HCEC 1CT (cell line): ENCODE measurements at regions not wholly inside any gene's neighbourhood (a gene's known extent, or its start where the extent isn't known, plus 50 kb on each side); places are given as distances from the start of the nearest gene placed in this dataset.
A peak's percentile ranks its signal among the peaks of the same experiment; 100 is the strongest.
"Not testable (repeated sequence)": the region's sequence is repeated elsewhere in the genome, so short reads cannot be mapped to it uniquely, and the experiment has no call there.

ENCODE experiments used
- DNase-seq: peaks from one replicate; pipeline ENCODE4 v3.0.0-alpha.2; 2017

DNA sequence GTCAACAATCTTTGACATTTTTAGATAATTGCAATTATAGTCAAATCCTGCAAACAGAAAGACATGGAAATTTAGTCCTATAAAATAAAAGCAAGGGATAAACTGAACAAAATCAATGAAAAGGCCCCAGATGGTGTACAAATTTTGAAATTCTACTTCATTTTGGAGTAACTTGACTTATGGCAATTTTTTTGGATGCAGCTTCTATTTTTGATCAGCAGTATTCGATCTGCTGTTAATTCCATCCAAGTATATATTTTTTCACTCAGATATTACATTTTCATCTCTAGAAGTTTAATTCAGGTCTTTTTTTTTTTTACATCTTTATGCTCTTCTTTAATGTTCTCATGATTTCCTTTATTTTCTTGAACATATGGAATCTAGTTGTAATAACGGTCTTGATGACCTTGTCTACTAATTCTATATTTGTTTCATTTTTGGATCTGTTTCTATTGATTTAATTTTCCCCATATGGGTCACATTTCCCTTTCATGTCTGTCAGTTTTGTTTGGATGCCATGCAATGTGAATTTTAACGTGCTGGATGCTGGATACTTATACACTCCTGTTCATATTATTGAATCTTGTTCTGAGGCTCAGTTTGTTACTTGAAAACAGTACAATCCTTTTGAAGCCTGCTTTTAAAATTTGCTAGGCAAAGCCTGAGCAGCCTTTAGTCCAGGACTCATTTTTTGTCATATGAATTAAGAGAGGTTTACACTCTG, 164.3 kb upstream of the FAM3C start:
- no peak for DNase-seq

- no peak for DNase-seq
Measured at GRCh38 chr7:121558288-121558687, 162.2 kb upstream of the FAM3C start.

- peak; percentile 19 for DNase-seq
Measured at GRCh38 chr7:121557034-121557892, 161.2 kb upstream of the FAM3C start.

DNA sequence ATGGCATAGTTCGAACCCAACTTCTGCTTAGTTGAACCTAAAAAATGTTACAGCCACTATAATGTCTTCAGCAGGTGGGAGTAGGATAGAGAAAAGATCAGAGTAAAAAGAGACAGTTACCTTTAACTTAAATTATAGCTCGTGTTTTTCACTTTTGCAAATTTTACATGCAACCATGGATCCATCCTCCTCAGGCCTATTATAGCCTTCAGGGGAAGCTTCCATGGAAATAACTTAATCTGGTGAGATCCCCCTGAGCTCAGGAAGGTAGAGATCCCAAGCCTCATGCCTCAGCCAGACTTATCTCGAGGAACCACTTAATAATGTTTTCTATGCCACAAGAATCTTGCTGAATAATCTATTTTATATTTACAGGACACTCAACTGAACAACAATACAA, 159.4 kb upstream of the FAM3C start:
- DNase-seq: no peak

- peak; percentile 77 for DNase-seq
Measured at GRCh38 chr7:121547544-121548092, 151.5 kb upstream of the FAM3C start.

- DNase-seq: no peak
Measured at GRCh38 chr7:121546632-121547543, 150.8 kb upstream of the FAM3C start.

DNA sequence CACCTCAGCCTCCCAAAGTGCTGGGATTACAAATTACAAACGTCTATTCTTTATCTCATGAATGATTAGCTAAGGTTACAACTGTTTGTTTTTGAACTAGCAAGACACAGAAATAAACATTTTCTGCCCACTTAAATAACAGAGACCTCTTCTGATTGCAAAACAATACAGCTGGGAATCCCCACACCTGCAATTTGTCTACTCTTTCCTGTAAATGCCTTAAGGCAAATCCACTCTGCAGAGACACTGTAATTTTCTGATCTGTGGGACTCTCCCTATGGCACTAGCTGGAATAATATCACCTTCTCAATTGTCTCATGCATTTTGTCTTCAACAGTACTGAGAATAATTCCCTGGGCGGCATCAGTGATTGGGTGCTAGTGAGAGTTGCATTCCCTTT, 149.3 kb upstream of the FAM3C start:
- no peak for DNase-seq

DNA sequence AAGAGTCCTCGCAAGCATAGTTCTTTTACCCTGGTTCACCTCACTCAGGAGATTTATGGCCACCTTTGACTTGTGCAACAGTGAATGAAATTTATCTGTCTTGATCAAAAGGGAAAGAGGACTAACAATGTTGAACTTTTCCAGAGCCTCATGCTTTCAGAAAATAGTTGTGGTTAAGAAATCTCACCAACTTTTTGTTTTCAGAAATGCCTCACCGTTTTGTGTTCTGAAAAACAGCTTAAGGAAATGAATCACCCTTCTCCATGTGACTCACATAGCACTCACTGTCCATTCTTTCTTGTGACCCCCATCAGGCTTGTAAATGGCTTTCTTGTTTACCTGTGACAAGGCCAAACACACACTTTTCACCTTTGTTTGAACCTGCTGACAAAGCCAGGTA, 148.6 kb upstream of the FAM3C start:
- peak; percentile 97 for DNase-seq

DNA sequence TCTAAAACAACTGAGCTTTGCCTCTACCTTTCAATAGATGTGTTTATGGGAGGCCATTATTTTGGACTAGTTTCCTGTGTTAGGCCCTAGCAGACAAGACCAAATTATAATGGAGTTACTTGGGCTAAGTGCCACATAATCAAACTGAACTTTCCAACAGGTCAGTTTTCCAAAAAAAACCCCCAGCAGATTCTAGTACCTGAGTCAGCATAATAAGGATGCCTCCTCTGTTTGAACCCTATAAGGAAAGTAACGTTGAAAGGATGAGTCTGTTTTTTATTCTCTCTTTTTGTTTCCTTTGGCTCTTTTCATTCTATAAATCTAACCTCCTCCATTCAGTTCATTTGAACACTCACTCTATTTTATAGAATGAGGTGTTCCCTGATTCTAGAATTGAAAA, 148.1 kb upstream of the FAM3C start:
- no peak for DNase-seq

DNA sequence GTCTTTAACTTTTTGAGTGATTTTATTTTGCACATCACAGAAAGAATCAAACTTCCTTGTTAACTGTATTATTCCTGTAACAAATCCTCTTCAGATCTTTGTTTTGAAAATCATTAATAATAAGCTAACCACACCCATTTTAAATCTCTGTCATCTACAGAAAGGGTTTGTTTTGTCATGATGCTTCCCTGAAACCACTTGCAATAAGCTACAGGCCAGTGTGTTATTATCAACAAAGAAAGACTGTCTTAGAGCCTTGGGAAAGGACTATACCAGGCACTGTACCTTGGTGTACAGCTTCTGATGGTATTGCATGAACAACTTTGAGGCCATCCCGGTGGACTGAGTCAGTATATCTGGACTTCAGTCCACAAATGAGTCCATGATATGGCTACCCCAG, 145.3 kb upstream of the FAM3C start:
- no peak for DNase-seq

DNA sequence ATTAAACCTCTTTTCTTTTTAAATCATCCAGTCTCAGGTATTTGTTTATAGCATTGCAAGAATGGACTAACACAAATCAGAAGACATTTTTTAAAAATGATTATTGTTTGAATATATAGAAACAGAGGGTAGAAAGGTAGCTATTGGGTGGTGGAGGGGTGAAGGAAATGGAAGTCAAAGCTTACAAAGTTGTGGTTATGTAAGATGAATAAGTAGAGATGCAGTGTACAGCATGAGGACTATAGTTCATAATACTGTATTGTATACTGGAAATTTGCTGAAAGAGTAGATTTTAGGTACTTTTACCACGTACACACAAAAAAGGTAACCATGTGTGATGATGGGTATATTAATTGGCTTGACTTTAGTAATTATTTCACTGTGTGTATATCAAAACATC, 144.0 kb upstream of the FAM3C start:
- DNase-seq: no peak

DNA sequence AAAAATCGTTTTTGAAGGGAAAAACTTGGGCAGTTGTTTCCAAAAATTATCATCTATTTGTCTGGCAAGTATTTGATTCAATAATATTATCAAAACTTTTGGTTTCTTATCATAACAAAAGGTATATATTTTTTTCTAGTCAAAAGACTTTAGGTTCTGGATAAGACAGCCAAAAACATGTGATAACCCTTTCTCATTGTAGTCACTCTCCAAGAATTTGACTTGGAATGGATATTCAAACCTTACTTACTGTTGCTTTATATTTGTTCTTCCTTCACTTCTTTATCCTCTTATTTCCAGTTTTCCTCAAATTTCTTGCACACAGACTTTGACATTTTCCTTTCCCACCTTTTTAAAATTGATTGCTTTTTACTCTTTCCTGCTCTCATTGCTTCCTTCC, 140.9 kb upstream of the FAM3C start:
- DNase-seq: peak; percentile 31

- DNase-seq: no peak
Measured at GRCh38 chr7:121531175-121532070, 135.3 kb upstream of the FAM3C start.

- DNase-seq: peak; percentile 100
Measured at GRCh38 chr7:121530227-121531174, 134.4 kb upstream of the FAM3C start.

DNA sequence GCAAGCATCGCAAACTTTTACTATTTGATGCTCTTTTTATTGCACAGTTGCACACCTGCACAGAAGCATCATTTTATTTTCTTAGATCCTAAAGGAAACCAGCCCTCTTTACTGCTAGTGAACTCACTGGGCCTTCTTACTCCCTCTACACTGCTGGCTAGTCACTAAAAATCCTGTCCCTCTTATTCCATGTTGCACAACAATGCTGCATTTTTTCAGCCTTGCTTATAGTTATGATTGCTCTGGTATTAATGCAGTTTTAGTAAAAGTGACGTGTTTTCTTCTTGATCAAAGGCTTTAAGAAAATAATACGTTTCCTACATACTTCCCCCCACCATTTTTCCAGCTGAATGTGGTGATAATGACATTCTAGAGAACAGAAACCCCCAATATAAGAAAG, 132.9 kb upstream of the FAM3C start:
- DNase-seq: peak; percentile 63

DNA sequence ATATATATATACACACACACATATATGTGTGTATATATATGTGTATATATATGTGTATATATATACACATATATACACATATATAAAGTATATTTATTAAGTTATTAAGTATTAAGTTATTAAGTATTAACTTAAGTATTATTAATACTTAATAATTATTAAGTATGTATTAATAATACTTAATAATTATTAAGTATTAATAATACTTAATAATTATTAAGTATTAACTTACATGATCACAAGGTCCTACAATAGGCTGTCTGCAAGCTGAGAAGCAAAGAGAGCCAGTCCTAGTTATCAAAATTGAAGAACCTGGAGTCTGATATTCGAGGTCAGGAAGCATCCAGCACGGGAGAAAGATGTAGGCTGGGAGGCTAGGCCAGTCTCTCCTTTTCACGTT, 130.1 kb upstream of the FAM3C start:
- DNase-seq: not testable (repeated sequence)

- DNase-seq: no peak
Measured at GRCh38 chr7:121525155-121525819, 129.2 kb upstream of the FAM3C start.

DNA sequence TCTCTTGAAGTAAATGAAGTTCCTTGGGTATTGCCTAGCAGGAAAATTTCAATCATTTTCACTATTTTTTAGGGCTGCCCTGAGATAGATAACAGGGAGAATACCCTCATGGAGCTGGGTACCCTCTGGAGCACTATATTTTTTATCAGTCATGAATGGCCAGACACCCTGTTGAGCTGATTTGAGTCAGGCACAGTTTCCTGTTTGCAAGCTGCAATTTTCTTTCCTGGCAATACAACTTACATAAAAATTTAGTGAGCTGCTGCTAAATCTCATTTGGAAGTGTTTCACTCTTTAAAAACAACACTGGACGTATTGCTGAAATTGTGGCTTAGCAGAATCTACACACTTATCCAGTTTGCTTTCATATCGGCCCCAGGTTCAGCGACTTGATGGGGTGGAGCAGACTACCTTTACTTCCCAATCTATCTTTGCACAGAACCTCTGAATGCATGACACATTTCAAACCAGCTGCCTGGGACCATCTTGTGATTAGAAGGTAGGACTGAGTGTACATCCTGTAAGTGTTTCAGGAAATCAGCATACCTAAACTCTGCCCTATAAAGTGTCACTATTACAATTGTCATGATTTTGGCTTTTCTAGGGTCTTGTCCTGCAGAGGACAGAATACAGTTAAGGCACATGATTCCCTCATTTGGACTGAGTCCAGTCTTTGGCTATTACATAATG, 125.7 kb upstream of the FAM3C start:
- no peak for DNase-seq

DNA sequence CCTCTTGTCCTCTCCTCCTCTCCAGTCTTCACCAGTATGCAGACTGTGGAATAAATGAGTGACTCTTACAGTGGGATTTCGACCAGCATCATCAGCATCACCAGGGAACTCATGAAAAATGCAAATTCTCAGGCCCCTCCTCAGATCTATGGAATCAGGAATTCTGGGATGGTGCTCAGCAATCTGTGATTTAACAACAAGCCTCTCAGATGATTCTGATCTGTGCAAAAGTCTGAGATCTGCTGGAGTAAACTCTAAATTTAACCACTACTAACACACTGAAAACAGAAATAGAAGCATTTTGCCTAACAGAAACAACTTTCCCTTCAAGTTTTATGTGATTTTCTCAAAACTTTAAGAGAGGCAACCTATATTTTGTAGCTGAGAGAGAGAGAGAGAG, 124.8 kb upstream of the FAM3C start:
- no peak for DNase-seq
